ENCODE measurements at regions not wholly inside any gene's neighbourhood (a gene's known extent, or its start where the extent isn't known, plus 50 kb on each side); places are given as distances from the start of the nearest gene placed in this dataset.

GRCh38 chr2:37782155-37782673 lies 110.8 kb upstream of the CDC42EP3 start:
- no peak for DNase-seq (ENCODE audit: low read depth)

DNA sequence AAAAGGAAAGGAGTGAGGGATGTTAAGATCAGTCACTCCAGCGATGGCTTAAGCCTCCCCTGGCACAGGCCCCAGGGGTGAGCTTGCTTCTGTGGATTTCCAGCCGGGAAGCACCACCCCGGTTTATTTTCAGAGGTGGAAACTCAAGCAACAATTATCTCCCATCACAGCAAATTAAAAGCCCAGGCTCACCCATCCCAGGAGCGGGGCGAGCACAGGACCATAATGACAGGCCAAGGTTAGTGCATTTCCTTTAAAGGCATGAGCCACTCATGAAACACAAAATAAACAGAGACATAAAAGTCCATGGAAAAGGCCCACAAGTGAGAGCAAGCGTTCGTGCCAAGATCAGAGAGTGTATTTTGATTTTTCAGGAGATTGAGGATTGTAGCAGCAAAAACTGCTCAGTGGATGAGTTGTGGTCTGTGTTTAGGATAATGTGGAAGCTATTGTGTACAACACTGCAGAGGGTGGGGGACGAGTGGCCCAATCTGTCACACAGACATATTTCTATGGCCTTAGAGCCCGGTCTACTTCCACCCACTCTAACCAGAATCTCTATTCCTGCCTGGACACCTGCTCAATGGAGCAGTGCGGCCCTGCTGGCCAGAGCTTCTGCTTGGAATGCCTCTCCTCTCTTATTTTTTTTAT lies 111.4 kb upstream of the CDC42EP3 start:
- no peak for DNase-seq (ENCODE audit: low read depth)

- DNase-seq (ENCODE audit: low read depth): no peak
Measured at GRCh38 chr2:37783545-37783944, 112.1 kb upstream of the CDC42EP3 start.

GRCh38 chr2:37784071-37784758 lies 112.8 kb upstream of the CDC42EP3 start:
- DNase-seq (ENCODE audit: low read depth): no peak

DNA sequence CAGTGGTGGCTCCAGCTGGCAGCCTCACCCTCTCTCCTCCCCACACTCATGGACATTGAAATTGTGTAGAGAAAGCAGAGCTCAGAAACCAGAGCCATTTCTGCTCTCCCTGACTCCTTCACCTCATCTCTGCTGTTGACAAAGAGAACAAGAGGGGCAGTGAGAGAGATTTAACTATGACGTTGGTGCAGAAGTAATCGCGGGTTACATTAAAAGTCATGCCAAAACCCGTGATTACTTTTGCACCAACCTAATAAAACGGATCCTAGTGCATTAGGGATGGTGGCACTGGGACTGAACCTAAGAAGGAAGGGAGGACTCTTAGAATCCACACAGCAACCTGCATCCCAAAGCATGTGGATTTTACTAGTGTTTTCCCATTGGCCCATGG lies 113.3 kb upstream of the CDC42EP3 start:
- DNase-seq (ENCODE audit: low read depth): no peak

- DNase-seq (ENCODE audit: low read depth): no peak
Measured at GRCh38 chr2:37786191-37786698, 114.8 kb upstream of the CDC42EP3 start.

DNA sequence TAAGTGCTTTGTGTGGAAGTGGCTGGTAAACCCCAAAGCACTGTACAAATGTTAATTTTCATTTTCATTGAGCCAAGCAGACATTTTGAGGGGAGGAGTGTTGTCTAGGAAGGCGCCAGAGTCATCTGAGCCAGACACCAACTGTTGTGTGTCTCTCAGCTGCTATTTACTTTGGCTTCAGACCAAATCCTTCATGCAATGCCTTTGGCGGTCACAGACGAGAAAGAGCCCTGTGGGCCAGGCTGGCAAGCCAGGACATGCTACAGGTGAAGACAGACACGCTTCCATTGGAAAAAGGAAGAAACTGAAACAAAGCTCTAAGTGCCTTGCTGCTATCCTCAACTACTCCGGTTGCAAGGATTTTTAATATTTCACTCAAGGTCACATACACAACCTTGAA lies 115.4 kb upstream of the CDC42EP3 start:
- DNase-seq (ENCODE audit: low read depth): no peak

- DNase-seq (ENCODE audit: low read depth): no peak
Measured at GRCh38 chr2:37788602-37789209, 117.3 kb upstream of the CDC42EP3 start.

DNA sequence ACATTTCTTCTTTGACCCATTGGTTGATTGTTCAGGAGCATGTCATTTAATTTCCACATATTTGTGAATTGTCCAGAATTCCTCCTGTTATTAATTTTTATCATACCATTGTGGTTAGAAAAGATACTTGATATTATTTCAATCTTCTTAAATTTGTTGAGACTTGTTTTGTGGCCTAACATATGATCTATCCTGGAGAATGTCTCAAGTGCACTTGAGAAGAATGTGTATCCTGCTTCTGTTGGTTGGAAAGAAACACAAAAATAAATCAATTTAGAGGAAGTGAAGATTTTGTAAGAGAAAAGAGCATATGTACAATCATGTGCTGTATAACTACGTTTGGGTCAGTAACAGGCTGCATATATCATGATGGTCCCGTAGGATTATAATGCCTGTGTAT lies 118.6 kb upstream of the CDC42EP3 start:
- no peak for DNase-seq (ENCODE audit: low read depth)

DNA sequence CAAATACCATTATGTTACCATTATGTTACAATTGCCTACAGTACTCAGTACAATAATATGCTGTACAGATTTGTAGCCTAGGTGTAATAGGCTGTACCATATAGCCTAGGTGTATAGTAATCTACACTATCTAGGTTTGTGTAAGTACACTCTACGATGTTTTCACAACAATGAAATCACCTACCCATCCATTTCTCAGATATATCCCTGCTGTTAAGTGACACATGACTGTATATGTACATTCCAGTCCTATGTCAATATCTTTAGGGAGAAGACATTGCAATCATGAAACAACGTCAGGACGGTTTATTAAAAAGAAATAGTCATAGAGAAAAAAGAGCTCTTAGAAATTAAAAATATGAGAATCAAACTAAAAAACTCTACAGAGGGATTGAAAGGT lies 119.0 kb upstream of the CDC42EP3 start:
- no peak for DNase-seq (ENCODE audit: low read depth)

GRCh38 chr2:37792366-37792765 lies 120.9 kb upstream of the CDC42EP3 start:
- DNase-seq (ENCODE audit: low read depth): no peak

- no peak for DNase-seq (ENCODE audit: low read depth)
Measured at GRCh38 chr2:37793004-37793403, 121.6 kb upstream of the CDC42EP3 start.

- DNase-seq (ENCODE audit: low read depth): no peak
Measured at GRCh38 chr2:37794717-37795116, 123.3 kb upstream of the CDC42EP3 start.

DNA sequence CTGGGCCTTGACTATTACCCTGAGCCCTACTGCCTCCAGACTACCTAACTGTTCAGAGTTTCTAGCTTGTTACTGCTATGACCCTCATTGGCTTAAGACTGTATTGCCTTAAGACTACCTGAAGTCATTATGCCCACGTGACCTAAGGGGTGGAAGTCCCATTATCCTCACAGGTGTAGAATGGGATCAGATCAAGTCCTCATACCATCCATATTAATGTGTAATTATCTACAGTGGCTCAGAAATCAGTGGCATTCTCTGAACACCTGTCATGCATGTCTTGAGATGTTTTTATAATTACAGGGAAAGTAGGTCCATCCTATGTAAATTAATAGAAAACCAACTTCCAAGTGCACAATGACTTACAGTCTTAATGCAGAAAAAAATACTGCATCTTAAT lies 124.0 kb upstream of the CDC42EP3 start:
- DNase-seq (ENCODE audit: low read depth): no peak

- no peak for DNase-seq (ENCODE audit: low read depth)
Measured at GRCh38 chr2:37795938-37796337, 124.5 kb upstream of the CDC42EP3 start.

DNA sequence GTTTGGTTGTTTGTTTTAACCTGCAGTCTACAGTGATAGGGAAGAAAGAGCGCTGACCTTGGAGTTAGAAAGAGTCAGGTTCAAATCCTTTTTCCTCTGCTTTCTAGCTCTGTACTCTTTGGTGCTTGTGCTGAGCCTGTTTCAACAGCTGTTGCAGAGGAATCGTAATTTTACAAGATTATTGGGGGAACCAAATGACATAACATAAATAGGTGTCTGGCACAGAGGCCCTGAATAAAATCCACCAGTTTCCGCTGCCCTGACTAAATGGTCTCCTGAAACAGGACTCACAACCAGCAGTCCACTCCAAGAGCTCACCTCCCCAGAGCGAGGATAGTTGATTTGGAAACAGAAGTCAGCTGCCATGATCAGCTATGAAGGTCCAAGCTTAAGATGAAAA lies 125.0 kb upstream of the CDC42EP3 start:
- DNase-seq (ENCODE audit: low read depth): no peak

GRCh38 chr2:37797081-37797480 lies 125.6 kb upstream of the CDC42EP3 start:
- DNase-seq (ENCODE audit: low read depth): no peak

DNA sequence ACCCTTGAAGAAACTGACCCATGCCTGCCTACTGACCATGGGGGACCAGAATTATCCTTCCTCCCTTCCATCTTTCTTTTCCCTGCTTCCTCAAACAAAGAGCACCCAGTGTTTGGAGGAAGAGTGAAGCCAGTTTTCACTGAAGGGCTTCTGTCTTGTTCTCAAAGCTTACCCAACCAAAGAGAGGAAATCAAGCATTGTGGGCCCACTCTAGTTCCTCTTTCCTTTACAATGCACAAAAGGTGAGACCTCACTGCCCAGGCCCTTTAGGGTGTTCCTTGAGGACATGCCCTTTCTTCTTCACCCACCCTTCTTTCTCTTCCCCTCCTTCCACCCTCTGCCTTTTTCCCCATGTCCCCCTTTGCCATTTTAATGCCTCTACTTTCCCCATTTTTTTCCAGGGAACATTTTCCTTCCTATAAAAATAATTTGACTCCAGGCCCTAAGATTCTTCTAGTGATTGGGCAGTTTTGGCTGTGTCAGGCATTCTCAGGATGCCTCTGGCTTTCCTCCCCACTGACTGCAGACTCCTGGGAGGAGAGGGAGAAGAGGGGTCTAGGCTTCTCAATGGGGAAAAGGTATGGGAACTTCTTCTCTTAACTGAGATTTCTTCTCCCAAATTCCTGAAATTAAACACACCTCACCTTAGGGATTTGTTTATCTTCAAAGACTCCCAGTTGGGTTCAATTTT lies 126.6 kb upstream of the RMDN2 start:
- DNase-seq (ENCODE audit: low read depth): no peak

DNA sequence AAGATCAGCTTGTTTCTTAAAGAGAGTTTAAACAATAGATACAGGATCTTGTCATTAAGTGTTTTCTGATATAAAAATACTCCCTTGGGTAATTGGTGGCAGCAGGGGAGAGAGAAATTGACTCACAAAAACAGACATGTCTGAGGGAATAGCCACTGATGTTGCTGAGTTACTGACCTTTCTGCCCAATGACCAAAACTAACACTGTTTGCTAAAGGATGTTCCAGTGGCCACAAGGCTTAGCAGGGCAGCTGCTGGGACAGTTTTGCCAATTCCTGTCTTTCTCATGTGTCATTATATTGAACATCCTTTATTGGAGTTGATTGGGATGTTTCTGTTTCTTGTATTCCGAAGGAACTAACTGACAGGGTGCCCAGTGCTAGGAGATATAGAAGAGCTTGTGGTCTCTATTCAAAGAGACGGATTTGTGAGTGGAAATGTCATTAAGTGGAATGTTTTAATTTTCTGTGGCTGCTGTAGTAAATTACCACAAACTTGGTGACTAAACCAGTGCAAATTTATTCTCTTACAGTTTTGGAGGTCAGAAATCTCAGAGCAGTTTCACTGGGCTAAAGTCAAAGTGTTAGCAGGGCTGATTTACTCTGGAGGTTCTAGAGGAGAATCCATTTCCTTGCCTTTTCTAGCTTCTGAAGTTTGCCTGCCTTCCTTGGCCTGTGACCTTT lies 124.8 kb upstream of the RMDN2 start:
- DNase-seq (ENCODE audit: low read depth): no peak

GRCh38 chr2:37802211-37802752 lies 122.8 kb upstream of the RMDN2 start:
- no peak for DNase-seq (ENCODE audit: low read depth)

DNA sequence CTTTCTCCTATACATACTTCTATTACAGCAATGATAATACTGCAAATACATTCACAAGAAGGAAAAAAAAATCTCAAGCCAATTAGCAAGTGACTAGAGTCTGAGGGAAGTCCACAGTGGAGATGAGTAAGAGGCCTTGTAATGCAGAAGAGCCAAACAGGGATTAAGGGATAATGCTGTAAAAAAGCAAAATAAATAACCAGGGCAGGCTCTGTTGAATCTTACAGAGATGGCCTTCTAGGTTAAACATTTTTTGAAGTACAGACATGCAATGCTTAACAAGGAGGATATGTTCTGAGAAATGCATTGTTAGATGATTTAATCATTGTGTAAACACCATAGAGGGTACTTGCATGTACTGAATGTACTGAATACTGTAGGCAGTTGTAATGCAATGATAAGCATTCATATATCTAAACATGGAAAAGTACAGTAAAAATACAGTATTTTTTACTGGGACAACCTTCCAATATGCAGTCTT lies 122.1 kb upstream of the RMDN2 start:
- DNase-seq (ENCODE audit: low read depth): no peak
